GM12874 (cell line): ENCODE measurements at regions not wholly inside any gene's neighbourhood (a gene's known extent, or its start where the extent isn't known, plus 50 kb on each side); places are given as distances from the start of the nearest gene placed in this dataset.

Experiments used
- TF ChIP-seq, protein P1 (sequence below): IDR thresholded peaks from 2 replicates; pipeline ENCODE4 v1.5.1; 2011; ENCODE audit warnings: low read depth, mild to moderate bottlenecking, control low read depth, low read length, moderate library complexity; ENCODE audit not compliant: insufficient read depth

DNA sequence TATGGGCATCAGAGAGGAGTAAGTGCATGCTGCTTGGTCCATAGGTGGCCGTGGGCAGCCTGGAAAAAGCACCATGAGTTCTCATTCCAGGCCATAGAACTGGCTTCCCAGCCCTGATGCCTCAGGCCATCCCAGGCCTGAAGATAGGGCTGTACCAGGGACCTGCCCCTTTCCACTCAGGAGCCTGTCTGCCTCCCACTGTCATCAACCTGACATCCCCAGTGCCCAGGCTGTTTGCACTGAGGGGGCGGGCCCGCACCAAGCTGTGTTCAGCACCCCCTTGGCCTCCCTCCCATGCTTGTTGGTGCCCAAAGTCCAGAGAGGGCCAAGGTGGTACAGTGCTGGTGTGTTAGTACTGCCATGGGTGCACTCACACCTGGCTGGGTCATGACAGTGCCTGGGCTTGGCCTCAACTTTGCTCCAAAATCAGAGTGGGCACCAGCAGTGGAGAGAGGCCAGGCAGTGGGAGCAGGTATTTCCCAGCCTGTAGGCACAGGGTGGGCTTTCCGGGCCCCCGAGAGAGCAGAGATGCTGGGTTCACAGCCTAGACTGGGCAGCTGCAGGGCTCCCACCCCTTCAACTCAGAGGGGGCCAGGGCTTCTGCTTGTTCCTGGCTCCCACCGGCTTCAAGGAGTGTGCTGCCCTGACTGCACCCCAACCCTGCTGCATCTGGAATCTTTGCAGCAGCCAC is 556.1 kb downstream of the SI start:
- TF ChIP-seq, protein P1, sequence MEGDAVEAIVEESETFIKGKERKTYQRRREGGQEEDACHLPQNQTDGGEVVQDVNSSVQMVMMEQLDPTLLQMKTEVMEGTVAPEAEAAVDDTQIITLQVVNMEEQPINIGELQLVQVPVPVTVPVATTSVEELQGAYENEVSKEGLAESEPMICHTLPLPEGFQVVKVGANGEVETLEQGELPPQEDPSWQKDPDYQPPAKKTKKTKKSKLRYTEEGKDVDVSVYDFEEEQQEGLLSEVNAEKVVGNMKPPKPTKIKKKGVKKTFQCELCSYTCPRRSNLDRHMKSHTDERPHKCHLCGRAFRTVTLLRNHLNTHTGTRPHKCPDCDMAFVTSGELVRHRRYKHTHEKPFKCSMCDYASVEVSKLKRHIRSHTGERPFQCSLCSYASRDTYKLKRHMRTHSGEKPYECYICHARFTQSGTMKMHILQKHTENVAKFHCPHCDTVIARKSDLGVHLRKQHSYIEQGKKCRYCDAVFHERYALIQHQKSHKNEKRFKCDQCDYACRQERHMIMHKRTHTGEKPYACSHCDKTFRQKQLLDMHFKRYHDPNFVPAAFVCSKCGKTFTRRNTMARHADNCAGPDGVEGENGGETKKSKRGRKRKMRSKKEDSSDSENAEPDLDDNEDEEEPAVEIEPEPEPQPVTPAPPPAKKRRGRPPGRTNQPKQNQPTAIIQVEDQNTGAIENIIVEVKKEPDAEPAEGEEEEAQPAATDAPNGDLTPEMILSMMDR = no peak

DNA sequence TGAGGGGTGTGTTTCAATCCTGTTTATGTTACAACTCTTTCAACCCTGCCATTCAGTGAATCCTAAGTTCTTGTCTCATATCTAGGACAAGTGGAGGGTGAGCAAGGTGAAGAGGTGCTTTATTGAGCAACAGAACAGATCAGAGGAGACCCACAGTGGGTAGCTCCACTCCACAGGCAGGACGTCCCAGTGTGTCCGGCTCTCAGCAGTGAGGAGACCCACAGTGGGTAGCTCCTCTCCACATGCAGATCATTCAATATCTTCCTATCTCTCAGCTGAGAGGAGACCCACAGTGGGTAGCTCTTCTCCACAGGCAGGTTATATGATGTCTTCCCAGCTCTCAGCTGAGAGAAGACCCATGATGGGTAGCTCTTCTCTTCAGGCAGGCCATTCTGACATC is 556.7 kb downstream of the SI start:
- TF ChIP-seq, protein P1 = no peak

GRCh38 chr3:164521139-164521538 is 557.2 kb downstream of the SI start:
- TF ChIP-seq, protein P1 = no peak

DNA sequence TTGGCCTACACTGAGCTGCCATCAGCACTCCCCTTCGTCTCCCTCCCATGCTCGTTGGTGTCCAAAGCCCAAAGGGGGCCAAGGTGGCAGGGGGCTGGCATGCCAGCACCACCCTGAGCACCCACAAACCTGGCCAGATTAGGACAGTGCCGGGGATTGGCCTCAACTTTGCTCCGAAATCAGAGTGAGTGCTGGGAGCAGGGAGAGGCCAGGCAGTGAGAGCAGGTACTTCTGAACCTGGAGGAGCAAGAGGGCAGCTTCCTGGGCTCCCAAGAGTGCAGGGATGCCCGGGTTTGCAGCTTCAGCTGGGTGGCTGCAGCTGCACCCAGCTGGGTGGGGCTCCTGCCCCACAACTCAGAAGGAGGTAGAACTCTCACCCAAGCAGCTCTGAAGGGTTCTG is 563.0 kb downstream of the SI start:
- TF ChIP-seq, protein P1 = no peak

GRCh38 chr3:164514576-164514975 is 563.7 kb downstream of the SI start:
- TF ChIP-seq, protein P1 = no peak

- TF ChIP-seq, protein P1 = no peak
These were observed 570.4 kb downstream of the SI start for GRCh38 chr3:164507886-164508285.

- TF ChIP-seq, protein P1 = no peak
These were observed 579.4 kb downstream of the SI start for GRCh38 chr3:164498917-164499316.
